Mucosa of descending colon (tissue), 3 donors: ENCODE measurements at regions not wholly inside any gene's neighbourhood (a gene's known extent, or its start where the extent isn't known, plus 50 kb on each side); places are given as distances from the start of the nearest gene placed in this dataset.

Experiments
- ATAC-seq: fragments of 200-7000 bp; cut with Tn5 transposase; one replicate; pipeline ENCODE4 v1.9.1; 2020; ENCODE audit warnings: mild to moderate bottlenecking, moderate library complexity
- DNase-seq, 3 donors: peaks; one replicate each; pipeline ENCODE4 v3.0.0-alpha.2; 2020
- H3K36me3 ChIP-seq: fragments of 200-600 bp; one replicate; pipeline ENCODE4 v1.8.0; 2021; ENCODE audit warnings: low read depth, mild to moderate bottlenecking
- H3K4me1 ChIP-seq: fragments of 200-600 bp; one replicate; pipeline ENCODE4 v1.8.0; 2021; ENCODE audit warnings: low read depth, mild to moderate bottlenecking
- H3K4me3 ChIP-seq: fragments of 200-600 bp; one replicate; pipeline ENCODE4 v1.8.0; 2021; ENCODE audit warnings: mild to moderate bottlenecking
- H3K9me3 ChIP-seq: fragments of 200-600 bp; one replicate; pipeline ENCODE4 v1.8.0; 2021; ENCODE audit warnings: mild to moderate bottlenecking
- intact Hi-C, 2 donors: fragments of 100-400 bp; cut with DNase I in 1 of 2; cut with micrococcal nuclease in 1 of 2; formaldehyde crosslinking; loops; one replicate each; pipeline versions ENCODE4 v1.11.0 to v1.11.1; 2022; cut with DNase I, micrococcal nuclease
- TF ChIP-seq, protein P1 (sequence below): fragments of 200-600 bp; IDR thresholded peaks from one replicate; pipeline ENCODE4 v1.8.0; 2022; ENCODE audit warnings: antibody characterized with exemption, mild to moderate bottlenecking
- donor health status: DM: no; HTN: no; CAD: no; lungs with moderate emphysema.
- donor health status: DM: no; HTN: no; CAD: no.
- donor health status: DM: no; HTN: yes; CAD: no.

DNA sequence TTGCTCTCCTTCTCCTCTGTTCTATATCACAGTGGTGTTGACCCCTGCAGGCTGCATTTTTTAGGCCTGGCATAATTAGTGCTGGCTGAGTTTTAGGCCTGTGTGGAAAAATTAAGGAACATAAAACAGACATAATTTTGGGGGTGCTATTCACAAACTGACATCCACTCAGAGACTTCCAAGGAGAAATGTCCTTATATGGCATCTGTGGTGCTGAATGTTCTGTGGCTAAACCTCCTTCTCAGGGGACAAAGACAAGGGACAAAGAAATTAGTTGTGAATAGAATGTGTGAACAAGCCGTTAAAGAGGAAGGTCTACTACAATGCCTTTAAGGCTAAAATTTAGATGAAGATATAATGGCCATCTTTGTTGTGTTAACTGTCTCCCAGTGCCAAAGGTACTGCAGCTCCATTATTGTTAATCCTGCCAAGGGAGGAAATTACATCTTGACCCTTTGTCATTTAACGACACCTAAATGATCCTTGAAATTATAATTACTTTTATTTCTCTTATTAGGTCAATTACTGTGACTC lies 870.0 kb upstream of the CHAC2 start:
- DNase-seq (no peak), ATAC-seq (no peak)
- Histone ChIP-seq H3K9me3 (peaks cover 26% of the 10 kb centered on the region), H3K4me3 (no peak overlapping the region), H3K36me3 (no peaks in the 10 kb centered on the region), H3K4me1 (no peaks in the 10 kb centered on the region)
- intact Hi-C loops, result no loop called here
- TF ChIP-seq, protein P1, sequence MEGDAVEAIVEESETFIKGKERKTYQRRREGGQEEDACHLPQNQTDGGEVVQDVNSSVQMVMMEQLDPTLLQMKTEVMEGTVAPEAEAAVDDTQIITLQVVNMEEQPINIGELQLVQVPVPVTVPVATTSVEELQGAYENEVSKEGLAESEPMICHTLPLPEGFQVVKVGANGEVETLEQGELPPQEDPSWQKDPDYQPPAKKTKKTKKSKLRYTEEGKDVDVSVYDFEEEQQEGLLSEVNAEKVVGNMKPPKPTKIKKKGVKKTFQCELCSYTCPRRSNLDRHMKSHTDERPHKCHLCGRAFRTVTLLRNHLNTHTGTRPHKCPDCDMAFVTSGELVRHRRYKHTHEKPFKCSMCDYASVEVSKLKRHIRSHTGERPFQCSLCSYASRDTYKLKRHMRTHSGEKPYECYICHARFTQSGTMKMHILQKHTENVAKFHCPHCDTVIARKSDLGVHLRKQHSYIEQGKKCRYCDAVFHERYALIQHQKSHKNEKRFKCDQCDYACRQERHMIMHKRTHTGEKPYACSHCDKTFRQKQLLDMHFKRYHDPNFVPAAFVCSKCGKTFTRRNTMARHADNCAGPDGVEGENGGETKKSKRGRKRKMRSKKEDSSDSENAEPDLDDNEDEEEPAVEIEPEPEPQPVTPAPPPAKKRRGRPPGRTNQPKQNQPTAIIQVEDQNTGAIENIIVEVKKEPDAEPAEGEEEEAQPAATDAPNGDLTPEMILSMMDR, result no peak

DNA sequence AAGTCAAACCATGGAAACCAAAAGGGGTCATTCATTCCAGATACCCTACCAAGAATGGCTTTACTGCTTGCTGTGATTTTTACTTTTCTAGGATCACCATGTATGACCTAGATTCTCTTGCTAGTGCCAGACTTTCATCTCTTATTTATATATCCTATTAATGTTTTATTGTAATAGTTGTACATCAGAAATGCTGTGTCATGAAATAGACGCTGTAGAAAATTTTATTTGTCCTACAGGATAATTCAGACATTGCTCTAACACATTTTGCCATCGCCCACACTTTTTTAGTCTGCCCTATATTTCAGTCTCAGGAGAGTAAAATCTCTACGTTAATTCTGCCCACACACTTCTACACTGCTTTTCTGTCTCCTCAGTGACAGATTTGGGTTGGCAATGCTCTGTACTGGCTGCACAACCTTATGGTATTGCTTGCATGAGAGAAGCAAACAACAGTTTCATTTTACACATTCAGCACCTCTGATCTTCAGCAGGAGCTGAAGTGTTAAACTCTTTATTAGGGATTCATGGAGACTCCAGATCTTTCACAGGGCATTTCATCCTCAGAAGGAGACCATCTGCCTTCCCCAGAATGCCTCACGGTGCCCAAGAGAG lies 871.8 kb upstream of the CHAC2 start:
- DNase-seq (no peak), ATAC-seq (no peak)
- TF ChIP-seq, protein P1, result no peak
- Histone ChIP-seq H3K9me3 (peaks cover 21% of the 10 kb centered on the region), H3K4me1 (no peaks in the 10 kb centered on the region), H3K36me3 (no peaks in the 10 kb centered on the region), H3K4me3 (no peak overlapping the region)
- intact Hi-C loops, result no loop called here

DNA sequence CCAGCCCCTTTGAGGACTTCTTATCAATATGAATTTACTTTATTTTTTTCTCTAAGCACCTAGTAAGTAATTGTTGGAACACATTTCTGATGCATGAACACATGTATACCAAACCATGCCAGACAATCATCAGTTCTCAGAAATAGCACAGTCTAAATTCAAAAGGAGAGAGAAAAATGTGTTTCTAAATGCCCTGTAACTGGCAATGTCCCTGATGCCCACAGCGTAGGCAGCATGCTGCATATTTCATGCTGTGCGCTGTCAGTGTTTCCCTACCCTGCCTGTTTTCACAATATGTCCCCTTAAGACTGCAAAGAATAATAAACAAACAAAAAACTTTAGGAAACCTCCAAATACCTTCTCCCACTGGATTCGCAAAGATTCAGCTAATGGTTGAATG lies 881.0 kb upstream of the CHAC2 start:
- DNase-seq, result no peak
- no peaks in the 10 kb centered on the region for H3K36me3 ChIP-seq
- TF ChIP-seq, protein P1, result no peak
- no peak for ATAC-seq
- intact Hi-C loops, result no loop called here
- no peak overlapping the region for H3K4me3 ChIP-seq
- no peaks in the 10 kb centered on the region for H3K9me3 ChIP-seq
- no peaks in the 10 kb centered on the region for H3K4me1 ChIP-seq

DNA sequence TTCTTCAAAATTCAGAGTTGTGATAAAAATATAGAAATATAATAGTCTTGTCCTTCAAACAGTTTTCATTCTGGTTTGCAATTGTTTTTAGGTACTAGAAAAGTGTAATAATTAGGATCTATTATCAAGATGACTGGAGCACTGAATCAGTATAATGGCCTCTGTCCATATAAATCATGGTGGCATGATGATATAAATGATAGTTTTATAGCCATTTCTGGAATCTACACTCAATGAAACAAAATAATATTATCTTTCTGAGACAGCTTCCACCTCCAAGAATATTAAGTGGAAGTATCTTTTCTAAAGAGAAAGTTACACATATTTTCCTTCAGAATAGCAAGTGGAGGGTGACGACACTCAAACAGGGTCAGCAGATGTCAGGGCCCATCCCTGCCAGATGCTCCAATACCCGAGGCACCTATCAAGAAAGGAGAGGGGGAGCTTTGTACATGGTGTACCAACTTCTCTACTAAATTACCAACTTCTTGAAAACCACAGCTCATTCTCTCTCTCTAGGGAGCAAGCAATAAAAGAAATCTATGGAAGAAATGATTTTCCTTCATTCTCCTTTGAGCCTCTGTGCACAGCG lies 882.7 kb upstream of the CHAC2 start:
- TF ChIP-seq, protein P1, result no peak
- intact Hi-C loops, result no loop called here
- no peaks in the 10 kb centered on the region for H3K4me1 ChIP-seq
- DNase-seq, result no peak
- H3K4me3 ChIP-seq, result no peak overlapping the region
- no peak for ATAC-seq
- no peaks in the 10 kb centered on the region for H3K9me3 ChIP-seq
- no peaks in the 10 kb centered on the region for H3K36me3 ChIP-seq

DNA sequence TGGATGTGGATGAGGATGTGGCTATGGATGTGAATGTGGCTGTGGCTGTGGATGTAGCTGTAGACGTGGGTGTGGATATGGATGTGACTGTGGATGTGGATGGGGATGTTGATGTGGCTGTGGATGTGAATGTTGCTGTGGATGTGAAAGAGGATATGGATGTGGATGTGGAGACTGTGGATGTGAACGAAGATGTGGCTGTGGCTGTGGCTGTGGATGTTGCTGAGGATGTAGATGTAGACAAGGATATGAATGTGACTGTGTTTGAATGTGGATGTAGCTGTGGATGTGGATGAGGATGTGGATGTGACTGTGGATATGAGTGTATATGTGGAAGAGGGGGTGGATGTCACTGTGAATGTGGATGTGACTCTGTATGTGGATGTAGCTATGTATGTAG lies 884.6 kb upstream of the CHAC2 start:
- Histone ChIP-seq H3K36me3 (no peaks in the 10 kb centered on the region), H3K9me3 (no peaks in the 10 kb centered on the region), H3K4me3 (no peak overlapping the region), H3K4me1 (no peaks in the 10 kb centered on the region)
- intact Hi-C loops, result no loop called here
- TF ChIP-seq, protein P1, result no peak
- no peak for DNase-seq
- no peak for ATAC-seq
